GM12878 (cell line): ENCODE measurements at regions not wholly inside any gene's neighbourhood (a gene's known extent, or its start where the extent isn't known, plus 50 kb on each side); places are given as distances from the start of the nearest gene placed in this dataset.
A peak's percentile ranks its signal among the peaks of the same experiment; 100 is the strongest.

Experiments used
- ATAC-seq: fragments of 200-7000 bp; cut with Tn5 transposase; 3 replicates; pipeline ENCODE4 v1.9.1; 2020; ENCODE audit warnings: mild to moderate bottlenecking, moderate library complexity
- BruUV-seq: library from RNA; stranded (reverse); fragments of 400-500 nt; replicated peaks from 2 replicates; lab custom pipeline; 2021; lab: Mats Ljungman, UMichigan
- CTCF ChIA-PET: fragments of 300-600 bp; sonication (Branson Sonifier 250); formaldehyde crosslinking; extraction: SDS; loops from one replicate; lab custom pipeline; 2021; ENCODE audit warnings: inconsistent platforms; lab: Yijun Ruan, JAX
- POLR2A ChIA-PET: fragments of 350-600 bp; formaldehyde crosslinking; extraction: SDS; loops from one replicate; lab custom pipeline; 2021; ENCODE audit warnings: inconsistent platforms; lab: Charles Lee
- RAD21 ChIA-PET: fragments of 300-600 bp; sonication (Branson Sonifier 250); formaldehyde crosslinking; loops from one replicate; lab custom pipeline; 2023; ENCODE audit warnings: antibody characterized with exemption; ENCODE audit not compliant: unreplicated experiment; lab: Charles Lee
- SMC1A ChIA-PET: fragments of 300-600 bp; sonication (Branson Sonifier 250); formaldehyde crosslinking; loops from one replicate; lab custom pipeline; 2023; ENCODE audit not compliant: unreplicated experiment, uncharacterized antibody; lab: Charles Lee
- DNase-seq: peaks from one replicate; pipeline ENCODE4 v3.0.0-alpha.2; 2011; ENCODE audit warnings: low read depth, low spot score
- FAIRE-seq: peaks from 3 replicates; lab custom pipeline; 2011; peaks lifted over from hg19 to GRCh38; lab: Jason Lieb, UNC
- H2AFZ ChIP-seq: 2 replicates; pipeline ENCODE4 v1.6.0; 2011; ENCODE audit warnings: low read depth, low read length, control low read depth; ENCODE audit not compliant: control insufficient read depth
- H3K27ac ChIP-seq: 2 replicates; pipeline ENCODE4 v1.5.1; 2011; ENCODE audit warnings: control low read depth; ENCODE audit not compliant: control insufficient read depth, insufficient read depth
- H3K27me3 ChIP-seq, 2 experiments: replicated peaks in 1 of 2; 2 replicates each; pipeline versions ENCODE4 v1.6.0 to v1.6.1; 2011; ENCODE audit warnings: low read length in 1 of 2; ENCODE audit not compliant: control insufficient read depth in 2 of 2, insufficient read depth in 2 of 2
- H3K36me3 ChIP-seq, 2 experiments: 2 replicates each; pipeline ENCODE4 v1.5.1; 2011; ENCODE audit warnings: low read length in 1 of 2; ENCODE audit not compliant: control insufficient read depth in 2 of 2, insufficient read depth in 2 of 2
- H3K4me1 ChIP-seq: 2 replicates; pipeline ENCODE4 v1.6.1; 2011; ENCODE audit warnings: mild to moderate bottlenecking, low read length, moderate library complexity, mixed read lengths; ENCODE audit not compliant: control insufficient read depth, insufficient read depth
- H3K4me2 ChIP-seq: 2 replicates; pipeline ENCODE4 v1.6.0; 2011; ENCODE audit warnings: control low read depth; ENCODE audit not compliant: control insufficient read depth, insufficient read depth
- H3K4me3 ChIP-seq: fragments of 200-600 bp; sonication (generic); 2 replicates; pipeline ENCODE4 v1.5.1; 2016
- H3K79me2 ChIP-seq: 2 replicates; pipeline ENCODE4 v1.6.0; 2011; ENCODE audit warnings: low read length; ENCODE audit not compliant: control insufficient read depth, insufficient read depth
- H3K9ac ChIP-seq: 2 replicates; pipeline ENCODE4 v1.8.0; 2011; ENCODE audit warnings: low read length, control low read depth, mixed read lengths; ENCODE audit not compliant: control insufficient read depth, insufficient read depth
- H3K9me3 ChIP-seq: replicated peaks from 3 replicates; pipeline ENCODE4 v1.5.1; 2011; ENCODE audit warnings: mild to moderate bottlenecking, low read length; ENCODE audit not compliant: control insufficient read depth, insufficient read depth
- H4K20me1 ChIP-seq: 2 replicates; pipeline ENCODE4 v1.6.0; 2011; ENCODE audit not compliant: control insufficient read depth, insufficient read depth
- ATF2 ChIP-seq: IDR thresholded peaks from 2 replicates; pipeline ENCODE4 v1.6.1; 2012; ENCODE audit warnings: low read length, inconsistent platforms
- ATF3 ChIP-seq: IDR thresholded peaks from 2 replicates; pipeline ENCODE4 v1.6.1; 2011; ENCODE audit warnings: low read depth, mild to moderate bottlenecking, low read length, moderate library complexity, borderline replicate concordance; ENCODE audit errors: extremely low read depth
- EED ChIP-seq: sonication (generic); IDR thresholded peaks from 2 replicates; pipeline ENCODE4 v1.6.1; 2016; ENCODE audit warnings: antibody characterized with exemption, low read depth
- EGR1 ChIP-seq, 2 experiments: IDR thresholded peaks; 1 replicate in 1 of 2; 2 replicates in 1 of 2; pipeline ENCODE4 v1.6.1; 2011 to 2012; ENCODE audit warnings: low read depth in 2 of 2, low read length in 2 of 2, borderline replicate concordance in 1 of 2, mild to moderate bottlenecking in 1 of 2, moderate library complexity in 1 of 2
- EP300 ChIP-seq, 2 experiments: fragments of 150-350 bp in 1 of 2; IDR thresholded peaks; 2 replicates each; pipeline ENCODE4 v1.6.1; 2011 to 2012; ENCODE audit warnings: low read depth in 2 of 2, low read length in 2 of 2, borderline replicate concordance in 1 of 2, improper control_type of control experiment in 1 of 2, inconsistent platforms in 1 of 2; ENCODE audit not compliant: control insufficient read depth in 1 of 2
- ETV6 ChIP-seq, 2 experiments: fragments of 450-650 bp in 1 of 2; IDR thresholded peaks in 1 of 2; conservative IDR thresholded peaks in 1 of 2; 2 replicates each; pipeline ENCODE4 v1.6.1; 2014; ENCODE audit warnings: antibody characterized with exemption in 1 of 2, borderline replicate concordance in 1 of 2, low read depth in 1 of 2, mild to moderate bottlenecking in 1 of 2, moderate library complexity in 1 of 2
- IKZF1 ChIP-seq: fragments of 450-650 bp; conservative IDR thresholded peaks from 2 replicates; pipeline ENCODE4 v1.6.1; 2017; ENCODE audit warnings: antibody characterized with exemption, mild to moderate bottlenecking
- MTA3 ChIP-seq: IDR thresholded peaks from 2 replicates; pipeline ENCODE4 v1.6.1; 2012; ENCODE audit warnings: low read length, inconsistent platforms, borderline replicate concordance
- NFIC ChIP-seq: IDR thresholded peaks from 2 replicates; pipeline ENCODE4 v1.6.1; 2012; ENCODE audit warnings: low read depth, mild to moderate bottlenecking, inconsistent platforms, low read length, moderate library complexity
- NR2C1 ChIP-seq: fragments of 450-650 bp; IDR thresholded peaks from 2 replicates; pipeline ENCODE4 v1.6.1; 2017; ENCODE audit warnings: antibody characterized with exemption, mild to moderate bottlenecking, moderate library complexity
- SPI1 ChIP-seq: IDR thresholded peaks from 2 replicates; pipeline ENCODE4 v1.6.1; 2011; ENCODE audit warnings: low read depth, mild to moderate bottlenecking, low read length, moderate library complexity, borderline replicate concordance; ENCODE audit not compliant: insufficient read depth
- WGBS: methylation state at CpG from one replicate; pipeline ENCODE4 v1.1.6; 2016; ENCODE audit warnings: low lambda C conversion rate; ENCODE audit not compliant: insufficient replicate concordance, insufficient coverage; ENCODE audit errors: missing lambda C conversion rate; 5-methylcytosine and 5-hydroxymethylcytosine counted together
- in situ Hi-C: fragments of 300-500 bp; cut with MboI; formaldehyde crosslinking; loops from 9 replicates; pipeline ENCODE4 v1.14.3; 2018; ENCODE audit warnings: mixed read lengths
- intact Hi-C: fragments of 100-400 bp; cut with micrococcal nuclease; formaldehyde crosslinking; loops from one replicate; pipeline ENCODE4 v1.14.2; 2022; ENCODE audit not compliant: unreplicated experiment

GRCh38 chr4:14177987-14178386 lies 550.5 kb upstream of the BOD1L1 start (continued):
- TF ChIP-seq MTA3, result 0 out of 2 replicates have a peak, but pooled peaks have one; percentile 25

GRCh38 chr4:14178421-14178820 lies 550.9 kb upstream of the BOD1L1 start:
- Histone ChIP-seq H3K4me1 (peaks cover 21% of the 10 kb centered on the region), H3K27ac (peak overlapping the region; percentile 87), H3K9me3 (no peaks in the 10 kb centered on the region; the same call in 2 of the 3 replicates), H3K4me2 (peak overlapping the region; percentile 73), H3K9ac (no peak overlapping the region), H3K4me3 (no peak overlapping the region; the same call in 1 of the 2 replicates), H3K79me2 (no peaks in the 10 kb centered on the region), H2AFZ (peak overlapping the region; percentile 11), H3K27me3 (no peaks in the 10 kb centered on the region), H4K20me1 (no peaks in the 10 kb centered on the region), H3K36me3 (no peaks in the 10 kb centered on the region)
- intact Hi-C loops (loop anchor here (1.0 kb wide), 1 partner anchor 13 kb away; no protein-coding TSS in a partner anchor), in situ Hi-C loops (no loop called here)
- peak in 1 of 2 experiments; percentile 26; a peak in 1 of 4 replicates for TF ChIP-seq EP300 (IDR thresholded peaks at IDR 0.05; ENCODE audit: borderline replicate concordance in 1 of 2, control insufficient read depth in 1 of 2, low read depth in 2 of 2, low read length in 2 of 2)
- no peak for TF ChIP-seq EGR1 (IDR thresholded peaks at IDR 0.05; ENCODE audit: borderline replicate concordance in 1 of 2, low read depth in 2 of 2, low read length in 2 of 2)
- TF ChIP-seq ATF2, result 0 out of 2 replicates have a peak, but pooled peaks have one; percentile 6
- 0 out of 2 replicates have a peak, but pooled peaks have one; percentile 50 for TF ChIP-seq EED
- peak; percentile 41; the same call in 1 of the 2 replicates for TF ChIP-seq IKZF1
- peak; percentile 7; the same call in 1 of the 2 replicates for TF ChIP-seq SPI1
- TF ChIP-seq ETV6 (conservative IDR thresholded peaks at IDR 0.05 in 1 of 2, IDR thresholded peaks at IDR 0.05 in 1 of 2; ENCODE audit: borderline replicate concordance in 1 of 2, low read depth in 1 of 2), result peak in 1 of 2 experiments; percentile 95; a peak in 2 of 4 replicates
- 0 out of 2 replicates have a peak, but pooled peaks have one; percentile 17 for TF ChIP-seq NR2C1
- TF ChIP-seq NFIC, result peak; percentile 58
- no peak for TF ChIP-seq ATF3
- SMC1A ChIA-PET, result interaction anchor here (0.9 to 7.8 kb wide), 9 partner anchors 11 to 379 kb away, joined by 3 to 94 read pairs (median 5); no protein-coding TSS in a partner anchor
- CTCF ChIA-PET, result interaction anchor here (0.8 to 4.8 kb wide), 9 partner anchors 10 to 47 kb away, joined by 3 to 29 read pairs (median 3); no protein-coding TSS in a partner anchor
- ATAC-seq (peak; percentile 67), DNase-seq (peak; percentile 61), FAIRE-seq (peak; percentile 80)
- WGBS, result 0% methylated on average over 1 of the region's 1 CpG
- POLR2A ChIA-PET, result interaction anchor here (0.6 to 2.1 kb wide), 5 partner anchors 9 to 547 kb away, joined by 3 to 10 read pairs (median 4); no protein-coding TSS in a partner anchor
- no TSS peak for BruUV-seq
- RAD21 ChIA-PET, result interaction anchor here (1.0 to 5.9 kb wide), 9 partner anchors 9 to 103 kb away, joined by 3 to 57 read pairs (median 6); no protein-coding TSS in a partner anchor
